B cell (primary cell): ENCODE measurements at regions not wholly inside any gene's neighbourhood (a gene's known extent, or its start where the extent isn't known, plus 50 kb on each side); places are given as distances from the start of the nearest gene placed in this dataset.
"Not testable (repeated sequence)": the region's sequence is repeated elsewhere in the genome, so short reads cannot be mapped to it uniquely, and the experiment has no call there.

Source experiments
- ATAC-seq: fragments of 200-7000 bp; cut with Tn5 transposase; one replicate; pipeline ENCODE4 v1.10.0; 2021; ENCODE audit warnings: low read depth, mild to moderate bottlenecking, moderate number of reproducible peaks, moderate library complexity
- CTCF ChIA-PET: fragments of 350-600 bp; sonication (Branson Sonifier 250); formaldehyde crosslinking; loops from one replicate; lab custom pipeline; 2021; ENCODE audit warnings: antibody characterized with exemption, inconsistent platforms; lab: Charles Lee
- POLR2A ChIA-PET: fragments of 350-600 bp; sonication (Branson Sonifier 250); formaldehyde crosslinking; loops from one replicate; lab custom pipeline; 2021; ENCODE audit warnings: antibody characterized with exemption; lab: Charles Lee
- DNase-seq: peaks from one replicate; pipeline ENCODE4 v3.0.0; 2013
- H2AFZ ChIP-seq: 2 replicates; pipeline ENCODE4 v1.6.1; 2012; ENCODE audit warnings: mild to moderate bottlenecking, low read depth, low read length; ENCODE audit not compliant: insufficient read depth, poor library complexity, severe bottlenecking
- H3K27ac ChIP-seq, 2 donors: 1 replicate in 1 of 2; 2 replicates in 1 of 2; pipeline ENCODE4 v1.5.1; 2012 to 2013; ENCODE audit warnings: low read length in 2 of 2, mild to moderate bottlenecking in 2 of 2, moderate library complexity in 1 of 2
- H3K27me3 ChIP-seq, 4 experiments: fragments of 200-600 bp in 1 of 4; sonication (generic) in 1 of 4; replicated peaks in 1 of 4; 1 replicate in 2 of 4; 2 replicates in 2 of 4; pipeline versions ENCODE4 v1.6.1 to v1.7.0; 2013 to 2016; ENCODE audit warnings: low read length in 3 of 4, mild to moderate bottlenecking in 2 of 4, mixed read lengths in 1 of 4, moderate library complexity in 1 of 4; ENCODE audit not compliant: insufficient read depth in 4 of 4, control insufficient read depth in 3 of 4; ENCODE audit errors: control extremely low read depth in 1 of 4
- H3K36me3 ChIP-seq, 2 experiments: replicated peaks in 1 of 2; 1 replicate in 1 of 2; 2 replicates in 1 of 2; pipeline versions ENCODE4 v1.6.1 to v1.7.1; 2013; ENCODE audit warnings: low read length in 1 of 2; ENCODE audit not compliant: insufficient read depth in 2 of 2, control insufficient read depth in 1 of 2; ENCODE audit errors: control extremely low read depth in 1 of 2, extremely low read depth in 1 of 2
- H3K4me1 ChIP-seq, 2 donors: fragments of 200-600 bp in 1 of 2; sonication (generic) in 1 of 2; 1 replicate in 1 of 2; 2 replicates in 1 of 2; pipeline versions ENCODE4 v1.5.1 to v1.6.1; 2013 to 2017; ENCODE audit warnings: low read length in 2 of 2; ENCODE audit not compliant: control insufficient read depth in 2 of 2, insufficient read depth in 2 of 2
- H3K4me2 ChIP-seq: replicated peaks from 2 replicates; pipeline ENCODE3; 2012; ENCODE audit warnings: mild to moderate bottlenecking, low read depth, low read length; ENCODE audit not compliant: poor library complexity, severe bottlenecking
- H3K4me3 ChIP-seq, 5 experiments: fragments of 200-600 bp in 1 of 5; sonication (generic) in 1 of 5; 1 replicate in 3 of 5; 2 replicates in 2 of 5; pipeline versions ENCODE4 v1.5.1 to v1.7.0; 2011 to 2016; ENCODE audit warnings: low read length in 4 of 5, mild to moderate bottlenecking in 4 of 5, low read depth in 2 of 5, control low read depth in 1 of 5, moderate library complexity in 1 of 5; ENCODE audit not compliant: insufficient read depth in 1 of 5; ENCODE audit errors: control extremely low read depth in 1 of 5, extremely low read depth in 1 of 5
- H3K79me2 ChIP-seq: fragments of 200-600 bp; sonication (generic); one replicate; pipeline ENCODE4 v1.6.0; 2016; ENCODE audit warnings: low read length; ENCODE audit not compliant: control insufficient read depth, insufficient read depth
- H3K9ac ChIP-seq: fragments of 200-600 bp; sonication (generic); 2 replicates; pipeline ENCODE4 v1.6.1; 2017; ENCODE audit warnings: mild to moderate bottlenecking, low read length, moderate library complexity
- H3K9me3 ChIP-seq, 3 donors: one replicate each; pipeline versions ENCODE4 v1.6.1 to v1.7.1; 2013; ENCODE audit warnings: low read length in 2 of 3; ENCODE audit not compliant: control insufficient read depth in 2 of 3, insufficient read depth in 1 of 3; ENCODE audit errors: control extremely low read depth in 1 of 3
- H4K20me1 ChIP-seq: 2 replicates; pipeline ENCODE4 v1.6.0; 2012; ENCODE audit warnings: mild to moderate bottlenecking, low read length; ENCODE audit not compliant: insufficient read depth, control insufficient read depth, poor library complexity, severe bottlenecking
- H3K27ac Mint-ChIP-seq: one replicate; pipeline ENCODE4 v1.8.0; 2021; ENCODE audit warnings: mixed read lengths
- H3K27me3 Mint-ChIP-seq: one replicate; pipeline ENCODE4 v1.8.0; 2021; ENCODE audit warnings: mixed read lengths
- H3K4me1 Mint-ChIP-seq: one replicate; pipeline ENCODE4 v1.8.0; 2021; ENCODE audit warnings: mixed read lengths
- H3K4me3 Mint-ChIP-seq: one replicate; pipeline ENCODE4 v1.8.0; 2021; ENCODE audit warnings: mixed read lengths
- H3K9me3 Mint-ChIP-seq: one replicate; pipeline ENCODE4 v1.8.0; 2022; ENCODE audit warnings: mixed read lengths; ENCODE audit not compliant: insufficient read depth
- CTCF ChIP-seq: fragments of 200-600 bp; IDR thresholded peaks from one replicate; pipeline ENCODE4 v1.8.0; 2022; ENCODE audit warnings: antibody characterized with exemption, mild to moderate bottlenecking
- EZH2 ChIP-seq: IDR thresholded peaks from 2 replicates; pipeline ENCODE4 v1.6.1; 2012; ENCODE audit warnings: borderline replicate concordance, low read depth, mild to moderate bottlenecking, moderate library complexity, low read length; ENCODE audit not compliant: insufficient read depth, poor library complexity, severe bottlenecking
- WGBS: methylation state at CpG from one replicate; pipeline ENCODE4 v1.1.5; 2013; ENCODE audit warnings: missing lambda C conversion rate; ENCODE audit not compliant: insufficient coverage; 5-methylcytosine and 5-hydroxymethylcytosine counted together
- intact Hi-C: fragments of 100-400 bp; cut with micrococcal nuclease; formaldehyde crosslinking; loops from one replicate; pipeline ENCODE4 v1.10.0; 2022

GRCh38 chr21:9763807-9764206 lies 757.6 kb upstream of the TPTE start:
- H3K27me3 ChIP-seq: no peaks in the 10 kb centered on the region
- H3K27ac ChIP-seq: no peak overlapping the region
- Mint-ChIP-seq H3K27ac (no peak overlapping the region), H3K27me3 (no peaks in the 10 kb centered on the region), H3K4me1 (no peaks in the 10 kb centered on the region), H3K4me3 (no peak overlapping the region), H3K9me3 (no peaks in the 10 kb centered on the region)
- no peaks in the 10 kb centered on the region for H3K79me2 ChIP-seq
- ChIA-PET CTCF (no interaction called here), POLR2A (no interaction called here)
- no peak overlapping the region for H3K4me2 ChIP-seq
- H3K9ac ChIP-seq: no peak overlapping the region
- no peak overlapping the region for H3K4me3 ChIP-seq
- no peak overlapping the region for H2AFZ ChIP-seq
- H3K9me3 ChIP-seq: peaks cover 0 to 32% (median 15%) of the 10 kb centered on the region in 3 donors
- H3K4me1 ChIP-seq: no peaks in the 10 kb centered on the region
- no peaks in the 10 kb centered on the region for H4K20me1 ChIP-seq
- intact Hi-C loops: no loop called here
- no peaks in the 10 kb centered on the region for H3K36me3 ChIP-seq
- 62% methylated on average over 4 of the region's 4 CpGs for WGBS
- DNase-seq (no peak), ATAC-seq (no peak)
- TF ChIP-seq CTCF: no peak
- TF ChIP-seq EZH2: no peak

GRCh38 chr21:9764294-9764693 lies 757.1 kb upstream of the TPTE start:
- WGBS: 63% methylated on average over 4 of the region's 6 CpGs
- POLR2A ChIA-PET, H3K9me3 Mint-ChIP-seq: not testable (repeated sequence)

GRCh38 chr21:9765538-9765937 lies 755.8 kb upstream of the TPTE start:
- H3K79me2 ChIP-seq, H2AFZ ChIP-seq, H3K36me3 ChIP-seq, H3K4me3 Mint-ChIP-seq, H3K9me3 Mint-ChIP-seq, CTCF ChIA-PET, H3K27me3 ChIP-seq, intact Hi-C loops, H3K9ac ChIP-seq, H3K27ac ChIP-seq, H3K4me1 Mint-ChIP-seq, H3K27me3 Mint-ChIP-seq, H3K4me2 ChIP-seq, DNase-seq, H3K4me1 ChIP-seq, H3K27ac Mint-ChIP-seq, H3K4me3 ChIP-seq, ATAC-seq, POLR2A ChIA-PET, H4K20me1 ChIP-seq: not testable (repeated sequence)
- peaks cover 0 to 36% (median 15%) of the 10 kb centered on the region in 3 donors for H3K9me3 ChIP-seq
- WGBS: 56% methylated on average over 1 of the region's 1 CpG

More at GRCh38 chr21:9764294-9764693, 757.1 kb upstream of the TPTE start:
- intact Hi-C loops, H3K4me1 Mint-ChIP-seq, H3K27ac ChIP-seq, H3K36me3 ChIP-seq, H3K4me3 ChIP-seq, H3K4me3 Mint-ChIP-seq, H3K79me2 ChIP-seq, H3K27me3 Mint-ChIP-seq, H3K27ac Mint-ChIP-seq, ATAC-seq, H3K4me1 ChIP-seq, H4K20me1 ChIP-seq, H3K4me2 ChIP-seq, H2AFZ ChIP-seq, CTCF ChIA-PET, H3K27me3 ChIP-seq, H3K9ac ChIP-seq, DNase-seq: not testable (repeated sequence)
- peaks cover 0 to 33% (median 15%) of the 10 kb centered on the region in 3 donors for H3K9me3 ChIP-seq
